Prostate gland (tissue), 2 donors: ENCODE measurements at regions not wholly inside any gene's neighbourhood (a gene's known extent, or its start where the extent isn't known, plus 50 kb on each side); places are given as distances from the start of the nearest gene placed in this dataset.

ENCODE experiments used
- POLR2A ChIP-seq: fragments of 450-650 bp; IDR thresholded peaks from one replicate; pipeline ENCODE4 v1.6.1; 2016; ENCODE audit warnings: antibody characterized with exemption, mild to moderate bottlenecking
- POLR2AphosphoS5 ChIP-seq: sonication (generic); formaldehyde crosslinking; IDR thresholded peaks from one replicate; pipeline ENCODE4 v1.6.1; 2017; ENCODE audit warnings: antibody characterized with exemption
- TF ChIP-seq, protein P1 (sequence below), 4 experiments: fragments of 200-600 bp in 2 of 4; fragments of 450-650 bp in 2 of 4; sonication (generic) in 2 of 4; IDR thresholded peaks; 1 replicate in 3 of 4; 2 replicates in 1 of 4; pipeline ENCODE4 v1.5.1; 2016 to 2019; ENCODE audit warnings: antibody characterized with exemption in 4 of 4, mild to moderate bottlenecking in 2 of 4, moderate library complexity in 2 of 4

DNA sequence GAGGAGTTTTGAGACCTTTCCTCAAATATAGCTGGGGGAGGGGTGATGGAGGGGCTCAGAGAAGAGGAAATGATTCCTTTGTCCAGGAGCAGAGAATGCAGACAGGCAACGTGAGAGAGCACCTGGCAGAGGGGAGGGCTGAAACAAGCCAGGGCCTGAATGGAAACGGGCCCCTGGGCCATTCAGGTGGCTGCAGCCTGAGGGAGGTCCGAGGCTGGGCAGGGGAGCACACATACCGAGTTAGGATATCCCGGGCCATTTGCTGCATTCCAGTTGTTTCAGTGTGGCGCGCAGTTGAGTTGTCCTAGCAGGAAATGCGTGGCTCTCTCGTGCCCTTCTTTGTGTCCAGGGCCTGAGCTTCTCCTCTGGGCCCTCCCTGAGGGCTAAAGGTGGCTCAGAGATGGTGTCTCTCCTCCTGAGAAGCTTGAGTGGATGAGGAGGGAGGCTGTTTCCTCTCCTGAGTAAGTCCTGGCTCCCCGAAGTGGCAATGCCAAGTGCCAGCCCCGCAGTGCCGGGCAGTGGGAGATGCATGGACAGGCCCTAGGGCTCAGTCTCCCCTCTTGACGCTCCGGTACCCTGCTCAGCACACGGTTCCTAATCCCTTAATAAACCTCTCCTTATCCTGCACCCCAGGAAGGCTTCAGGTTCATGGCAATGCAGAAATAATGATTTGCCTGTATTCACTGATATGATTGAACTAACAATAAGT, 85.5 kb upstream of the VRK1 start:
- TF ChIP-seq, protein P1, sequence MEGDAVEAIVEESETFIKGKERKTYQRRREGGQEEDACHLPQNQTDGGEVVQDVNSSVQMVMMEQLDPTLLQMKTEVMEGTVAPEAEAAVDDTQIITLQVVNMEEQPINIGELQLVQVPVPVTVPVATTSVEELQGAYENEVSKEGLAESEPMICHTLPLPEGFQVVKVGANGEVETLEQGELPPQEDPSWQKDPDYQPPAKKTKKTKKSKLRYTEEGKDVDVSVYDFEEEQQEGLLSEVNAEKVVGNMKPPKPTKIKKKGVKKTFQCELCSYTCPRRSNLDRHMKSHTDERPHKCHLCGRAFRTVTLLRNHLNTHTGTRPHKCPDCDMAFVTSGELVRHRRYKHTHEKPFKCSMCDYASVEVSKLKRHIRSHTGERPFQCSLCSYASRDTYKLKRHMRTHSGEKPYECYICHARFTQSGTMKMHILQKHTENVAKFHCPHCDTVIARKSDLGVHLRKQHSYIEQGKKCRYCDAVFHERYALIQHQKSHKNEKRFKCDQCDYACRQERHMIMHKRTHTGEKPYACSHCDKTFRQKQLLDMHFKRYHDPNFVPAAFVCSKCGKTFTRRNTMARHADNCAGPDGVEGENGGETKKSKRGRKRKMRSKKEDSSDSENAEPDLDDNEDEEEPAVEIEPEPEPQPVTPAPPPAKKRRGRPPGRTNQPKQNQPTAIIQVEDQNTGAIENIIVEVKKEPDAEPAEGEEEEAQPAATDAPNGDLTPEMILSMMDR (IDR thresholded peaks at IDR 0.05): no peak
- TF ChIP-seq POLR2AphosphoS5 (no peak), POLR2A (no peak)
